HG02763 (cell line): ENCODE measurements at regions not wholly inside any gene's neighbourhood (a gene's known extent, or its start where the extent isn't known, plus 50 kb on each side); places are given as distances from the start of the nearest gene placed in this dataset.

Source experiments
- ATAC-seq: cut with Tn5 transposase; IDR thresholded peaks from one replicate; pipeline ENCODE4 v1.9.1; 2021; ENCODE audit warnings: mild to moderate bottlenecking, moderate library complexity; ENCODE audit not compliant: unreplicated experiment

- ATAC-seq, result no peak
These were observed 209.0 kb downstream of the EFHB start for GRCh38 chr3:19725000-19725399.

- no peak for ATAC-seq
These were observed 216.3 kb downstream of the EFHB start for GRCh38 chr3:19717736-19718135.

GRCh38 chr3:19711160-19711782 lies 222.7 kb downstream of the EFHB start:
- no peak for ATAC-seq

GRCh38 chr3:19702416-19703078 lies 231.5 kb downstream of the EFHB start:
- no peak for ATAC-seq

- no peak for ATAC-seq
These were observed 245.2 kb downstream of the EFHB start for GRCh38 chr3:19688767-19689166.

GRCh38 chr3:19668163-19668562 lies 265.9 kb downstream of the EFHB start:
- no peak for ATAC-seq

GRCh38 chr3:19662486-19662885 lies 271.5 kb downstream of the EFHB start:
- ATAC-seq, result no peak

- ATAC-seq, result no peak
These were observed 281.7 kb downstream of the EFHB start for GRCh38 chr3:19652336-19652735.

- no peak for ATAC-seq
These were observed 288.9 kb downstream of the EFHB start for GRCh38 chr3:19645093-19645492.

- no peak for ATAC-seq
These were observed 289.6 kb downstream of the EFHB start for GRCh38 chr3:19644405-19644804.

GRCh38 chr3:19641408-19641807 lies 292.6 kb downstream of the EFHB start:
- no peak for ATAC-seq

GRCh38 chr3:19632099-19633074 lies 301.6 kb downstream of the EFHB start:
- ATAC-seq, result no peak

- ATAC-seq, result peak; percentile 78
These were observed 335.1 kb downstream of the EFHB start for GRCh38 chr3:19598870-19599269.

GRCh38 chr3:19596408-19596807 lies 337.6 kb downstream of the EFHB start:
- peak; percentile 65 for ATAC-seq

- ATAC-seq, result no peak
These were observed 338.1 kb downstream of the EFHB start for GRCh38 chr3:19595884-19596283.
